HFFc6 (cell line): ENCODE measurements at regions not wholly inside any gene's neighbourhood (a gene's known extent, or its start where the extent isn't known, plus 50 kb on each side); places are given as distances from the start of the nearest gene placed in this dataset.

ENCODE experiments used
- DNase-seq: peaks from one replicate; pipeline ENCODE4 v3.0.0-alpha.2; 2018
- H3K27ac Mint-ChIP-seq: 2 replicates; pipeline ENCODE4 v1.8.0; 2020; ENCODE audit warnings: mild to moderate bottlenecking, mixed read lengths
- H3K27me3 Mint-ChIP-seq: 2 replicates; pipeline ENCODE4 v1.8.0; 2021; ENCODE audit warnings: mild to moderate bottlenecking, moderate library complexity, mixed read lengths; ENCODE audit not compliant: insufficient read depth
- H3K36me3 Mint-ChIP-seq: 2 replicates; pipeline ENCODE4 v1.8.0; 2021; ENCODE audit warnings: low read depth, mixed read lengths
- H3K4me1 Mint-ChIP-seq: 2 replicates; pipeline ENCODE4 v1.8.0; 2020; ENCODE audit warnings: low read depth, mixed read lengths
- H3K4me3 Mint-ChIP-seq: 2 replicates; pipeline ENCODE4 v1.8.0; 2020; ENCODE audit warnings: mild to moderate bottlenecking, moderate library complexity, mixed read lengths
- H3K9me3 Mint-ChIP-seq: 2 replicates; pipeline ENCODE4 v1.8.0; 2020; ENCODE audit warnings: mild to moderate bottlenecking, mixed read lengths
- TF ChIP-seq, protein P1 (sequence below): fragments of 200-600 bp; sonication (generic); IDR thresholded peaks from 2 replicates; pipeline ENCODE4 v1.5.0; 2021; ENCODE audit warnings: antibody characterized with exemption, mild to moderate bottlenecking

DNA sequence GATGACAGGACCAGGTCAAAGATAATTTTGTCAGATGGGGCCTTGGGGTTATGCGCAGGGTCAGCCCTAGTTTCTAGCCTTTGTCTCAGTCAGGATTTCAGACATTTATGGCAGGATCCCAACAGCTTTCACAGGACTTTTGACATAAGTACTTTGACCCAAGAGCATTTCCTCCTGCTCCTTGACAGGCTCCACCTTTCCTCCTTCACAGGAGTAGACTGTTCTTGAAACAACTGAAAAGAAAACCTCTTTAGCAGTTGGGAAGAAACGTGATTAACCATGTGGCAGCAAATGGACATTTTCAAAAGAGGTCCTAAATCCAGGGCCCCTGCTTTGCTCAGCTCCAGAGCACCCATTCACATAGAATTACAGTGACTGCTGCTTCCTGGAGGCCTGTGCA is 120.4 kb upstream of the MAP3K7 start:
- peaks cover 15% of the 10 kb centered on the region for H3K9me3 Mint-ChIP-seq
- H3K4me1 Mint-ChIP-seq, result no peaks in the 10 kb centered on the region
- H3K27me3 Mint-ChIP-seq, result no peaks in the 10 kb centered on the region
- H3K4me3 Mint-ChIP-seq, result no peak overlapping the region
- no peaks in the 10 kb centered on the region for H3K36me3 Mint-ChIP-seq
- H3K27ac Mint-ChIP-seq, result no peak overlapping the region
- DNase-seq, result no peak
- TF ChIP-seq, protein P1, sequence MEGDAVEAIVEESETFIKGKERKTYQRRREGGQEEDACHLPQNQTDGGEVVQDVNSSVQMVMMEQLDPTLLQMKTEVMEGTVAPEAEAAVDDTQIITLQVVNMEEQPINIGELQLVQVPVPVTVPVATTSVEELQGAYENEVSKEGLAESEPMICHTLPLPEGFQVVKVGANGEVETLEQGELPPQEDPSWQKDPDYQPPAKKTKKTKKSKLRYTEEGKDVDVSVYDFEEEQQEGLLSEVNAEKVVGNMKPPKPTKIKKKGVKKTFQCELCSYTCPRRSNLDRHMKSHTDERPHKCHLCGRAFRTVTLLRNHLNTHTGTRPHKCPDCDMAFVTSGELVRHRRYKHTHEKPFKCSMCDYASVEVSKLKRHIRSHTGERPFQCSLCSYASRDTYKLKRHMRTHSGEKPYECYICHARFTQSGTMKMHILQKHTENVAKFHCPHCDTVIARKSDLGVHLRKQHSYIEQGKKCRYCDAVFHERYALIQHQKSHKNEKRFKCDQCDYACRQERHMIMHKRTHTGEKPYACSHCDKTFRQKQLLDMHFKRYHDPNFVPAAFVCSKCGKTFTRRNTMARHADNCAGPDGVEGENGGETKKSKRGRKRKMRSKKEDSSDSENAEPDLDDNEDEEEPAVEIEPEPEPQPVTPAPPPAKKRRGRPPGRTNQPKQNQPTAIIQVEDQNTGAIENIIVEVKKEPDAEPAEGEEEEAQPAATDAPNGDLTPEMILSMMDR, result no peak

GRCh38 chr6:90703336-90703735 is 116.5 kb upstream of the MAP3K7 start:
- H3K9me3 Mint-ChIP-seq, result peaks cover 14% of the 10 kb centered on the region
- no peak overlapping the region for H3K4me3 Mint-ChIP-seq
- H3K27me3 Mint-ChIP-seq, result no peaks in the 10 kb centered on the region
- no peak overlapping the region for H3K27ac Mint-ChIP-seq
- H3K4me1 Mint-ChIP-seq, result no peaks in the 10 kb centered on the region
- no peak for DNase-seq
- TF ChIP-seq, protein P1, result no peak
- H3K36me3 Mint-ChIP-seq, result no peaks in the 10 kb centered on the region

- no peak for DNase-seq
- Mint-ChIP-seq H3K36me3 (no peaks in the 10 kb centered on the region), H3K4me1 (no peaks in the 10 kb centered on the region), H3K27me3 (no peaks in the 10 kb centered on the region), H3K4me3 (no peak overlapping the region), H3K27ac (no peak overlapping the region), H3K9me3 (peaks cover 11% of the 10 kb centered on the region)
- TF ChIP-seq, protein P1, result no peak
These were observed 115.1 kb upstream of the MAP3K7 start for GRCh38 chr6:90701926-90702325.

GRCh38 chr6:90701146-90701781 is 114.4 kb upstream of the MAP3K7 start:
- Mint-ChIP-seq H3K9me3 (peaks cover 8% of the 10 kb centered on the region), H3K36me3 (no peaks in the 10 kb centered on the region), H3K27ac (no peak overlapping the region), H3K4me3 (no peak overlapping the region), H3K4me1 (no peaks in the 10 kb centered on the region), H3K27me3 (no peaks in the 10 kb centered on the region)
- TF ChIP-seq, protein P1, result no peak
- DNase-seq, result no peak

DNA sequence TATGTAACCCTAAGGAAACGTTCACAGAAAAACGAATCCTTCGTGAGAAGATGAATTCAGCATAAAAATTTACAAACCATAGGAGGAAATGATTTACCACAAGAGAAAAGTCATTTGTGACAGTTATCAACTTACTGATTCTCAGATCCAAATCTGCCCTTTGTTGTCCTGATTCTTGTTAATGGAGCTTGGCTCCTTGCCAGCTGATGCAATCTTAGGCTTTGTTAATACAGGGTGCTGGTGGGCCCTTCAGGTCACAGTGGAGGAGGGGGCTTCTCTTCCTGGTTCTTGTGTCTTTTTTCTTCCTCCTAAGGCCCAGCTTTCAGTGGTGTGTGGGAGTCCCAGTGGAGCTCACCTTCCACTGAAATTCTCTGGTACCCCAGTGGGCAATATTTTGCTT is 108.4 kb upstream of the MAP3K7 start:
- peaks cover 22% of the 10 kb centered on the region for H3K9me3 Mint-ChIP-seq

More for the DNA sequence above, 108.4 kb upstream of the MAP3K7 start:
- Mint-ChIP-seq H3K4me3 (no peak overlapping the region), H3K27me3 (no peaks in the 10 kb centered on the region; the same call in 1 of the 2 replicates), H3K36me3 (no peaks in the 10 kb centered on the region; the same call in 1 of the 2 replicates), H3K27ac (no peak overlapping the region), H3K4me1 (no peaks in the 10 kb centered on the region)
- TF ChIP-seq, protein P1, result no peak
- no peak for DNase-seq
